ENCODE measurements at regions not wholly inside any gene's neighbourhood (a gene's known extent, or its start where the extent isn't known, plus 50 kb on each side); places are given as distances from the start of the nearest gene placed in this dataset.
"Not testable (repeated sequence)": the region's sequence is repeated elsewhere in the genome, so short reads cannot be mapped to it uniquely, and the experiment has no call there.

DNA sequence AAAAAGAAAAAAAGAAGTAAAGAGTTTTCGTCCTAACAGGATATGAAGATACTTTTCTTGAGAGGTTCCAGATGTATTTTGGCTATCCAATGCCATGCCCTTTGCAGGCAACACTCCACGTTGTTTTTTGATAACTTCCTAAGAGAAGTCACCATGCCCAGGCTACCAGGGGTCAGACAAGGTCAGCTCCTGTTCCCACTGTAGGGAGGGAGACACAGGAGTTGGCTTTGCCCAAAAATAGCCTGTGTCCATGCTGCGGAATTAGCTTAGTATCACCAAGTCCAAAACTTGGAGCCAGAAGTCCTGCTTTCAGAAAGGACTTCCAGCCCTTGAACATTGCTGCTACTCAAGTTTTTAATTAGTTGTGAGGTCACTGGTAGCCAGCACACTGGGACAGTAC, 62.1 kb upstream of the NRIP1 start:
- intact Hi-C loops (cut with DNase I) = no loop called here
- no peak overlapping the region for H3K4me3 ChIP-seq
- H3K27ac ChIP-seq = no peak overlapping the region
- 68 to 82% methylated on average over 3 of the region's 3 CpGs for WGBS, 2 donors
- H3K36me3 ChIP-seq = no peaks in the 10 kb centered on the region
- peaks cover 0 to 13% (median 1%) of the 10 kb centered on the region in 4 donors for H3K4me1 ChIP-seq
- H3K27me3 ChIP-seq = no peaks in the 10 kb centered on the region
- H3K9me3 ChIP-seq = no peaks in the 10 kb centered on the region
- DNase-seq = no peak
- TF ChIP-seq, protein P1, sequence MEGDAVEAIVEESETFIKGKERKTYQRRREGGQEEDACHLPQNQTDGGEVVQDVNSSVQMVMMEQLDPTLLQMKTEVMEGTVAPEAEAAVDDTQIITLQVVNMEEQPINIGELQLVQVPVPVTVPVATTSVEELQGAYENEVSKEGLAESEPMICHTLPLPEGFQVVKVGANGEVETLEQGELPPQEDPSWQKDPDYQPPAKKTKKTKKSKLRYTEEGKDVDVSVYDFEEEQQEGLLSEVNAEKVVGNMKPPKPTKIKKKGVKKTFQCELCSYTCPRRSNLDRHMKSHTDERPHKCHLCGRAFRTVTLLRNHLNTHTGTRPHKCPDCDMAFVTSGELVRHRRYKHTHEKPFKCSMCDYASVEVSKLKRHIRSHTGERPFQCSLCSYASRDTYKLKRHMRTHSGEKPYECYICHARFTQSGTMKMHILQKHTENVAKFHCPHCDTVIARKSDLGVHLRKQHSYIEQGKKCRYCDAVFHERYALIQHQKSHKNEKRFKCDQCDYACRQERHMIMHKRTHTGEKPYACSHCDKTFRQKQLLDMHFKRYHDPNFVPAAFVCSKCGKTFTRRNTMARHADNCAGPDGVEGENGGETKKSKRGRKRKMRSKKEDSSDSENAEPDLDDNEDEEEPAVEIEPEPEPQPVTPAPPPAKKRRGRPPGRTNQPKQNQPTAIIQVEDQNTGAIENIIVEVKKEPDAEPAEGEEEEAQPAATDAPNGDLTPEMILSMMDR (IDR thresholded peaks at IDR 0.05) = no peak
- TF ChIP-seq EP300 (IDR thresholded peaks at IDR 0.05) (no peak), POLR2A (IDR thresholded peaks at IDR 0.05) (no peak), POLR2AphosphoS5 (IDR thresholded peaks at IDR 0.05) (no peak)

DNA sequence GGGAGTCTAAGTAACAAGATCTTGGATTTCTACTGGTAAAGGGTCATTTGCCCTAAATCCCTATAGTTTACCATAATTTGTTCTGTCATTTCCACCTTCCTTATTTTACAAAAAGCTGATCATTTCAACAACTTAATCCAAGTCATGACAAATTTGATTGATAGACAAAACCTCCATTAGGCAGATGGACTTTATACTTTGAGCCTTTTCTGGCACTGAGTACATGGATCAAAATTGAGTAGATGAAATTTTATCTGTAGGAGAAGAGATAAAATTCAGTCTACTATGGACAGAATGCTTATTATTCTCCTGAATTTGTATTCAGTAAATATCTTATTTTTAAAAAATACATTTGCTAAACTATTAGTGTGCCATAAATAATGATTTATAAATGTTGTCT, 62.6 kb upstream of the NRIP1 start:
- TF ChIP-seq EP300 (IDR thresholded peaks at IDR 0.05) (no peak), POLR2AphosphoS5 (IDR thresholded peaks at IDR 0.05) (no peak), POLR2A (IDR thresholded peaks at IDR 0.05) (no peak)
- TF ChIP-seq, protein P1 (IDR thresholded peaks at IDR 0.05) = no peak
- DNase-seq = no peak
- Histone ChIP-seq H3K4me1 (peaks cover 0 to 8% (median 0%) of the 10 kb centered on the region in 4 donors), H3K36me3 (no peaks in the 10 kb centered on the region), H3K27ac (no peak overlapping the region), H3K4me3 (no peak overlapping the region), H3K27me3 (no peaks in the 10 kb centered on the region), H3K9me3 (no peaks in the 10 kb centered on the region)
- intact Hi-C loops (cut with DNase I) = no loop called here

DNA sequence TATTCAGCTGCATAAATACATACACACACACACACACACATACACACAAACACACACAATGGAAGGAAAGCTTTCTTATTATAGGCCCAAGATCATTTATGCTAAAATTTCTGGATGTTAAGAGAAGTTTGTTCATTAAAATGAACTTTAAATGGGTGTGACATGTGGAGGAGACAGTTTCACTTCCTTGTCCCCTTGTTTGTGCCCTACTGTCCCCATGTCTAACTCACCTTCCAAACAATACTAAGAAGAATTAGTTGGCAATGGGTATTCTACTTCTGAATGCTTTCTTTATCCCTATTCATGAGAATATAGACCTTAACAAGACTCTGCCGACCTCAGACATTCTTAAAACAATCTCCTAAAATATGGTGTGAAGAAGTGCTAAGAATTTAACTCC, 63.5 kb upstream of the NRIP1 start:
- TF ChIP-seq, protein P1 (IDR thresholded peaks at IDR 0.05) = no peak
- TF ChIP-seq EP300 (IDR thresholded peaks at IDR 0.05) (no peak), POLR2A (IDR thresholded peaks at IDR 0.05) (no peak), POLR2AphosphoS5 (IDR thresholded peaks at IDR 0.05) (no peak)
- H3K27me3 ChIP-seq = no peaks in the 10 kb centered on the region
- no peaks in the 10 kb centered on the region for H3K9me3 ChIP-seq
- intact Hi-C loops (cut with DNase I) = no loop called here
- H3K4me1 ChIP-seq = peaks cover 0 to 6% (median 0%) of the 10 kb centered on the region in 4 donors
- no peaks in the 10 kb centered on the region for H3K36me3 ChIP-seq
- 64 to 67% methylated on average over 1 of the region's 1 CpG for WGBS, 2 donors
- H3K27ac ChIP-seq = no peak overlapping the region
- no peak for DNase-seq
- H3K4me3 ChIP-seq = no peak overlapping the region

DNA sequence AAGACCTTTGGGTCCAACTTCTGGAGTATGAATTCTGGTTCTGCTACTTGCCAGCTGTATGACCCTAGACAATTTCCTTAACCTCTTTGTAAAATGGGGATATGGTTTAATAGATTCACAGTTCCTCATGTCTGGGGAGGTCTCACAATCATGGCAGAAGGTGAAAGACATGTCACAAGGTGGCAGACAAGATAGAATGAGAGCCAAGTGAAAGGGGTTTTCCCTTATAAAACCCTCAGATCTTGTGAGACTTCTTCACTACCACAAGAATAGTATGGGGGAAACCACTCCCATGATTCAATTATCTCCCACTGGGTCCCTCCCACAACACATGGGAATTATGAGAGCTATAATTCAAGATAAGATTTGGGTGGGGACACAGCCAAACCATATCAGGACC, 63.9 kb upstream of the NRIP1 start:
- H3K4me3 ChIP-seq; H3K27me3 ChIP-seq; H3K9me3 ChIP-seq; H3K36me3 ChIP-seq; H3K27ac ChIP-seq; intact Hi-C loops (cut with DNase I); H3K4me1 ChIP-seq; DNase-seq: not testable (repeated sequence)

DNA sequence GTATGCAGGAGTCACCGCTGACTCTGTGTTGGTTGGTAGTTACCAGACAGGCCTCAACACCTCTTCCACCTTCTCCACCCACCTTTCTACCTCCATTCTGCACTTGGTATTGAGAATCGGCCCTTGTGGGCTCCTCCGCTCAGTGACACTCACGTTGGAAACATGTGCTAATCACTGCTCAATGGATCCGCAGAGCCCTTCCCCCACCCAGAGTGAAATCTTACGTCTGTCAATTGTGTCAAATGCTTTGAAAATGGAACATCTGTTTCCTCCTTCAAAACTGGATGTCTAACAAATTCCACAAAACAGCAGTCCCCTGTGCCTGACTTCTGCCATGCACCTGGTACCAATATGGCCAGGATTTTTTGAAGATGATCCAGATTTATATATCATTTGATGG, 65.5 kb upstream of the NRIP1 start:
- 78 to 90% methylated on average over 6 of the region's 6 CpGs for WGBS, 2 donors
- Histone ChIP-seq H3K9me3 (no peaks in the 10 kb centered on the region), H3K27me3 (no peaks in the 10 kb centered on the region), H3K27ac (no peak overlapping the region), H3K36me3 (no peaks in the 10 kb centered on the region), H3K4me3 (no peak overlapping the region), H3K4me1 (peaks cover 0 to 6% (median 0%) of the 10 kb centered on the region in 4 donors)
- DNase-seq = no peak
- intact Hi-C loops (cut with DNase I) = no loop called here
- TF ChIP-seq POLR2AphosphoS5 (IDR thresholded peaks at IDR 0.05) (no peak), POLR2A (IDR thresholded peaks at IDR 0.05) (no peak), EP300 (IDR thresholded peaks at IDR 0.05) (no peak)
- TF ChIP-seq, protein P1 (IDR thresholded peaks at IDR 0.05) = no peak
